ENCODE measurements at regions not wholly inside any gene's neighbourhood (a gene's known extent, or its start where the extent isn't known, plus 50 kb on each side); places are given as distances from the start of the nearest gene placed in this dataset.
"Not testable (repeated sequence)": the region's sequence is repeated elsewhere in the genome, so short reads cannot be mapped to it uniquely, and the experiment has no call there.

- DNase-seq (ENCODE audit: low spot score) = no peak
These were observed 85.8 kb upstream of the TSC22D1 start for GRCh38 chr13:44661936-44662335.

GRCh38 chr13:44660050-44660449, 83.9 kb upstream of the TSC22D1 start:
- DNase-seq (ENCODE audit: low spot score) = peak; percentile 73

- DNase-seq (ENCODE audit: low spot score) = peak; percentile 62
These were observed 77.0 kb upstream of the TSC22D1 start for GRCh38 chr13:44652962-44653660.

GRCh38 chr13:44652168-44652567, 76.0 kb upstream of the TSC22D1 start:
- DNase-seq (ENCODE audit: low spot score) = no peak

- DNase-seq (ENCODE audit: low spot score) = no peak
These were observed 75.6 kb upstream of the TSC22D1 start for GRCh38 chr13:44651724-44652123.

- DNase-seq (ENCODE audit: low spot score) = no peak
These were observed 75.1 kb upstream of the TSC22D1 start for GRCh38 chr13:44651209-44651608.

GRCh38 chr13:44649834-44650233, 73.7 kb upstream of the TSC22D1 start:
- no peak for DNase-seq (ENCODE audit: low spot score)

- DNase-seq (ENCODE audit: low spot score) = no peak
These were observed 72.9 kb upstream of the TSC22D1 start for GRCh38 chr13:44649104-44649428.

GRCh38 chr13:44648392-44649103, 72.4 kb upstream of the TSC22D1 start:
- DNase-seq (ENCODE audit: low spot score) = peak; percentile 40

GRCh38 chr13:44647560-44647959, 71.4 kb upstream of the TSC22D1 start:
- DNase-seq (ENCODE audit: low spot score) = not testable (repeated sequence)

GRCh38 chr13:44646044-44646443, 69.9 kb upstream of the TSC22D1 start:
- no peak for DNase-seq (ENCODE audit: low spot score)

GRCh38 chr13:44643256-44643655, 67.1 kb upstream of the TSC22D1 start:
- DNase-seq (ENCODE audit: low spot score) = no peak

GRCh38 chr13:44637581-44637980, 61.5 kb upstream of the TSC22D1 start:
- no peak for DNase-seq (ENCODE audit: low spot score)

- DNase-seq (ENCODE audit: low spot score) = no peak
These were observed 53.5 kb upstream of the TSC22D1 start for GRCh38 chr13:44629465-44630183.

GRCh38 chr13:44628826-44629225, 52.7 kb upstream of the TSC22D1 start:
- DNase-seq (ENCODE audit: low spot score) = not testable (repeated sequence)

GRCh38 chr13:44627441-44627840, 51.3 kb upstream of the TSC22D1 start:
- no peak for DNase-seq (ENCODE audit: low spot score)

- no peak for DNase-seq (ENCODE audit: low spot score)
These were observed 50.0 kb upstream of the TSC22D1 start for GRCh38 chr13:44626176-44626575.

Data from kidney tubule cell (primary cell).